ENCODE measurements at regions not wholly inside any gene's neighbourhood (a gene's known extent, or its start where the extent isn't known, plus 50 kb on each side); places are given as distances from the start of the nearest gene placed in this dataset.

- H3K27me3 ChIP-seq (replicated peaks), result no peaks in the 10 kb centered on the region
- H3K4me3 ChIP-seq (ENCODE audit: low read depth, low read length), result no peak overlapping the region
- no peak overlapping the region for H3K27ac ChIP-seq
- no peak for TF ChIP-seq CTCF (IDR thresholded peaks at IDR 0.05; ENCODE audit: low read depth, low read length, missing control alignments)
- no peak for DNase-seq
- in situ Hi-C loops (cut with HindIII; ENCODE audit: low pct_ligation_motif_present, low sequenced_read_pairs), result no loop called here
- H3K36me3 ChIP-seq (replicated peaks), result no peaks in the 10 kb centered on the region
These were observed 267.6 kb downstream of the DCDC2C start for GRCh38 chr2:3970791-3971651.

GRCh38 chr2:3971652-3972192 is 268.3 kb downstream of the DCDC2C start:
- Histone ChIP-seq H3K36me3 (replicated peaks) (no peaks in the 10 kb centered on the region), H3K4me3 (ENCODE audit: low read depth, low read length) (no peak overlapping the region), H3K27me3 (replicated peaks) (no peaks in the 10 kb centered on the region), H3K27ac (no peak overlapping the region)
- in situ Hi-C loops (cut with HindIII; ENCODE audit: low pct_ligation_motif_present, low sequenced_read_pairs), result no loop called here
- no peak for TF ChIP-seq CTCF (IDR thresholded peaks at IDR 0.05; ENCODE audit: low read depth, low read length, missing control alignments)
- no peak for DNase-seq

- H3K4me3 ChIP-seq (ENCODE audit: low read depth, low read length), result no peak overlapping the region
- no peak for TF ChIP-seq CTCF (IDR thresholded peaks at IDR 0.05; ENCODE audit: low read depth, low read length, missing control alignments)
- H3K27ac ChIP-seq, result no peak overlapping the region
- in situ Hi-C loops (cut with HindIII; ENCODE audit: low pct_ligation_motif_present, low sequenced_read_pairs), result no loop called here
- no peaks in the 10 kb centered on the region for H3K27me3 ChIP-seq (replicated peaks)
- H3K36me3 ChIP-seq (replicated peaks), result no peaks in the 10 kb centered on the region
- DNase-seq, result no peak
These were observed 269.0 kb downstream of the DCDC2C start for GRCh38 chr2:3972377-3972776.

GRCh38 chr2:3974765-3975164 is 271.4 kb downstream of the DCDC2C start:
- Histone ChIP-seq H3K27me3 (replicated peaks) (no peaks in the 10 kb centered on the region), H3K36me3 (replicated peaks) (no peaks in the 10 kb centered on the region), H3K4me3 (ENCODE audit: low read depth, low read length) (no peak overlapping the region), H3K27ac (no peak overlapping the region)
- in situ Hi-C loops (cut with HindIII; ENCODE audit: low pct_ligation_motif_present, low sequenced_read_pairs), result no loop called here
- DNase-seq, result no peak
- no peak for TF ChIP-seq CTCF (IDR thresholded peaks at IDR 0.05; ENCODE audit: low read depth, low read length, missing control alignments)

- H3K36me3 ChIP-seq (replicated peaks), result no peaks in the 10 kb centered on the region
- H3K4me3 ChIP-seq (ENCODE audit: low read depth, low read length), result no peak overlapping the region
- no peak overlapping the region for H3K27ac ChIP-seq
- in situ Hi-C loops (cut with HindIII; ENCODE audit: low pct_ligation_motif_present, low sequenced_read_pairs), result no loop called here
- TF ChIP-seq CTCF (IDR thresholded peaks at IDR 0.05; ENCODE audit: low read depth, low read length, missing control alignments), result no peak
- H3K27me3 ChIP-seq (replicated peaks), result no peaks in the 10 kb centered on the region
- DNase-seq, result no peak
These were observed 278.1 kb downstream of the DCDC2C start for GRCh38 chr2:3981446-3981987.
